ENCODE measurements at regions not wholly inside any gene's neighbourhood (a gene's known extent, or its start where the extent isn't known, plus 50 kb on each side); places are given as distances from the start of the nearest gene placed in this dataset.

DNA sequence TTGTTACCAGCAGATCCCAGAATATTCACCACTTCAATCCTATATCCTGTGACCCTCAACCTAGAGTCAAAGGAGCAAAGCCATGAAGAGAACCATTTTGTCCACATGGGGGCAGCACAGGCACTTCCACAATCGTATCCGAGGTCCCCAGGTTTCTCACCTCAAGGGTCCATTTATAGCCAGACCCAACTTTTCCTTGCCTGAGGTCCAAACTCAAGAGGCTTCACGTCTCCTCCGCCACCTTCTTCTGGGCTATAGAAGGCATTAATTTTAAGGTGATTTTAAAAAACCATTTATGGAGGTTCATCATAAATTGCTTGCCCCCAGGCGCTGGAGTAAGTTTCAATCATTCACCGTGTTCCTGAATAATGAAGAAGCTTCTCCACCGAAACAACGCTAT, 111.6 kb upstream of the NABP1 start:
- TF ChIP-seq, protein P1, sequence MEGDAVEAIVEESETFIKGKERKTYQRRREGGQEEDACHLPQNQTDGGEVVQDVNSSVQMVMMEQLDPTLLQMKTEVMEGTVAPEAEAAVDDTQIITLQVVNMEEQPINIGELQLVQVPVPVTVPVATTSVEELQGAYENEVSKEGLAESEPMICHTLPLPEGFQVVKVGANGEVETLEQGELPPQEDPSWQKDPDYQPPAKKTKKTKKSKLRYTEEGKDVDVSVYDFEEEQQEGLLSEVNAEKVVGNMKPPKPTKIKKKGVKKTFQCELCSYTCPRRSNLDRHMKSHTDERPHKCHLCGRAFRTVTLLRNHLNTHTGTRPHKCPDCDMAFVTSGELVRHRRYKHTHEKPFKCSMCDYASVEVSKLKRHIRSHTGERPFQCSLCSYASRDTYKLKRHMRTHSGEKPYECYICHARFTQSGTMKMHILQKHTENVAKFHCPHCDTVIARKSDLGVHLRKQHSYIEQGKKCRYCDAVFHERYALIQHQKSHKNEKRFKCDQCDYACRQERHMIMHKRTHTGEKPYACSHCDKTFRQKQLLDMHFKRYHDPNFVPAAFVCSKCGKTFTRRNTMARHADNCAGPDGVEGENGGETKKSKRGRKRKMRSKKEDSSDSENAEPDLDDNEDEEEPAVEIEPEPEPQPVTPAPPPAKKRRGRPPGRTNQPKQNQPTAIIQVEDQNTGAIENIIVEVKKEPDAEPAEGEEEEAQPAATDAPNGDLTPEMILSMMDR (IDR thresholded peaks at IDR 0.05), result peak; percentile 51 to 75 (median 59)
- no peak for TF ChIP-seq POLR2AphosphoS5 (IDR thresholded peaks at IDR 0.05)
